ENCODE measurements at regions not wholly inside any gene's neighbourhood (a gene's known extent, or its start where the extent isn't known, plus 50 kb on each side); places are given as distances from the start of the nearest gene placed in this dataset.
"Not testable (repeated sequence)": the region's sequence is repeated elsewhere in the genome, so short reads cannot be mapped to it uniquely, and the experiment has no call there.

GRCh38 chr6:6483733-6484132, 104.8 kb upstream of the LY86 start:
- no peaks in the 10 kb centered on the region for H3K36me3 ChIP-seq
- H3K4me3 ChIP-seq: no peak overlapping the region
- no peak overlapping the region for H3K27ac ChIP-seq
- H3K9me3 ChIP-seq: peaks cover 0 to 7% (median 0%) of the 10 kb centered on the region in 8 donors
- intact Hi-C loops (cut with DNase I; ENCODE audit: low total_unique reads): no loop called here
- peaks cover 0 to 16% (median 0%) of the 10 kb centered on the region in 7 donors for H3K27me3 ChIP-seq (replicated peaks in 1 of 7)
- TF ChIP-seq POLR2AphosphoS5 (IDR thresholded peaks at IDR 0.05) (no peak), CTCF (IDR thresholded peaks at IDR 0.05 in 8 of 11, conservative IDR thresholded peaks at IDR 0.05 in 3 of 11) (no peak), POLR2A (IDR thresholded peaks at IDR 0.05) (no peak)
- WGBS, 5 donors: 85 to 95% (median 94%) methylated on average over 2 of the region's 2 CpGs
- H3K4me1 ChIP-seq: no peaks in the 10 kb centered on the region
- no peak for DNase-seq

- no peak for DNase-seq
- no peaks in the 10 kb centered on the region for H3K36me3 ChIP-seq
- no peak for TF ChIP-seq POLR2AphosphoS5 (IDR thresholded peaks at IDR 0.05)
- H3K4me1 ChIP-seq: no peaks in the 10 kb centered on the region
- H3K27ac ChIP-seq: no peak overlapping the region
- peaks cover 0 to 13% (median 0%) of the 10 kb centered on the region in 7 donors for H3K27me3 ChIP-seq (replicated peaks in 1 of 7)
- peaks cover 0 to 7% (median 0%) of the 10 kb centered on the region in 8 donors for H3K9me3 ChIP-seq
- intact Hi-C loops (cut with DNase I; ENCODE audit: low total_unique reads): no loop called here
- no peak overlapping the region for H3K4me3 ChIP-seq
- 81 to 92% (median 83%) methylated on average over 4 of the region's 4 CpGs for WGBS, 5 donors
Measured at GRCh38 chr6:6484681-6485080, 103.8 kb upstream of the LY86 start.

GRCh38 chr6:6486595-6486994, 101.9 kb upstream of the LY86 start:
- Histone ChIP-seq H3K4me3 (no peak overlapping the region), H3K4me1 (no peaks in the 10 kb centered on the region), H3K9me3 (peaks cover 0 to 7% (median 0%) of the 10 kb centered on the region in 8 donors), H3K27ac (no peak overlapping the region), H3K36me3 (no peaks in the 10 kb centered on the region), H3K27me3 (replicated peaks in 1 of 7) (peaks cover 0 to 4% (median 0%) of the 10 kb centered on the region in 7 donors)
- no peak for DNase-seq
- intact Hi-C loops (cut with DNase I; ENCODE audit: low total_unique reads): no loop called here
- 33 to 39% (median 37%) methylated on average over 3 of the region's 3 CpGs for WGBS, 5 donors
- no peak for TF ChIP-seq POLR2A (IDR thresholded peaks at IDR 0.05)
- no peak for TF ChIP-seq POLR2AphosphoS5 (IDR thresholded peaks at IDR 0.05)
- no peak for TF ChIP-seq CTCF (IDR thresholded peaks at IDR 0.05 in 8 of 11, conservative IDR thresholded peaks at IDR 0.05 in 3 of 11)

DNA sequence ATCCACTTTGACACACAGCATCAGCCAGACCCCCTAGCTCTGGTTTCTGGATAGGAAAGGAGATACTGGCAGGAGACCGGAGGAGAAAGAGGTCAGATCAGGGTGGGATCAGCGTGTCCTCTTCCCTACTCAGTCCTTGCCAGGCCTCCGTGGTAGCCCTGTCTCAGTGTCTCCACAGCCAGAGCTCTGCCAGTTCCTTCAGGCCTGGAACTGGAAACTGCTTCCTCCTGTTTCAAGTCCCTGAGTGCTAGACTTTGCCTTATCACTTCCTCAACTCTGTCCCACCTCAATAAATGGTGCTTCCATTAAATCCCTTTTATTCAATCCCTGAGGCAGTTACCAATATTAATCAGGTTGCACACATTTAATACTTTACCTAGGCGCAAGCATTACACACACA, 96.8 kb upstream of the LY86 start:
- no peak for DNase-seq
- intact Hi-C loops (cut with DNase I; ENCODE audit: low total_unique reads): no loop called here
- no peaks in the 10 kb centered on the region for H3K4me1 ChIP-seq
- no peak overlapping the region for H3K27ac ChIP-seq
- WGBS, 5 donors: 82 to 93% (median 86%) methylated on average over 4 of the region's 4 CpGs
- no peaks in the 10 kb centered on the region for H3K27me3 ChIP-seq (replicated peaks in 1 of 7)
- no peaks in the 10 kb centered on the region for H3K9me3 ChIP-seq
- H3K4me3 ChIP-seq: no peak overlapping the region
- no peaks in the 10 kb centered on the region for H3K36me3 ChIP-seq
- no peak for TF ChIP-seq CTCF (IDR thresholded peaks at IDR 0.05 in 8 of 11, conservative IDR thresholded peaks at IDR 0.05 in 3 of 11)
- TF ChIP-seq POLR2A (IDR thresholded peaks at IDR 0.05): no peak
- TF ChIP-seq POLR2AphosphoS5 (IDR thresholded peaks at IDR 0.05): no peak

- Histone ChIP-seq H3K4me3 (no peak overlapping the region), H3K27me3 (replicated peaks in 1 of 7) (no peaks in the 10 kb centered on the region), H3K4me1 (no peaks in the 10 kb centered on the region), H3K36me3 (no peaks in the 10 kb centered on the region), H3K27ac (no peak overlapping the region), H3K9me3 (no peaks in the 10 kb centered on the region)
- TF ChIP-seq CTCF (IDR thresholded peaks at IDR 0.05 in 8 of 11, conservative IDR thresholded peaks at IDR 0.05 in 3 of 11) (no peak), POLR2AphosphoS5 (IDR thresholded peaks at IDR 0.05) (no peak), POLR2A (IDR thresholded peaks at IDR 0.05) (no peak)
- no peak for DNase-seq
- WGBS, 5 donors: 56 to 70% (median 66%) methylated on average over 5 of the region's 5 CpGs
- intact Hi-C loops (cut with DNase I; ENCODE audit: low total_unique reads): no loop called here
Measured at GRCh38 chr6:6492675-6493074, 95.8 kb upstream of the LY86 start.

DNA sequence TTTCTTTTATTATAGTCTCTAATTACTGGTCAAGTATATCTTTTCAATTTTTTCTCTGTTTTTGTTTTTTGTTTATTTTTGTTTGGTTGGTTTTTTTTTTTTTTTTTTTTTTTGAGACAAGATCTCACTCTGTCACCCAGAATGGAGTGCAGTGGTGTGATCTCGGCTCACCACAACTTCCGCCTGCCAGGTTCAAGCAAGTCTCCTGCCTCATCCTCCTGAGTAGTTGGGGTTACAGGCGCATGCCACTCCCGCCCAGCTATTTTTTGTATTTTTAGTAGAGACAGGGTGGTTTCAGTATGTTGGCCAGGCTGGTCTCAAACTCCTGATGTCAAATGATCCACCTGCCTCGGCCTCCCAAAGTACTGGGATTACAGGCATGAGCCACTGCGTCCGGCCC, 94.4 kb upstream of the LY86 start:
- DNase-seq; intact Hi-C loops (cut with DNase I; ENCODE audit: low total_unique reads); H3K4me1 ChIP-seq; H3K4me3 ChIP-seq; H3K27me3 ChIP-seq (replicated peaks in 1 of 7); H3K36me3 ChIP-seq; H3K9me3 ChIP-seq; H3K27ac ChIP-seq: not testable (repeated sequence)
- 83 to 92% (median 85%) methylated on average over 7 of the region's 7 CpGs for WGBS, 5 donors
